Endothelial cell of umbilical vein (primary cell): ENCODE measurements at regions not wholly inside any gene's neighbourhood (a gene's known extent, or its start where the extent isn't known, plus 50 kb on each side); places are given as distances from the start of the nearest gene placed in this dataset.
A peak's percentile ranks its signal among the peaks of the same experiment; 100 is the strongest.

Source experiments
- BruUV-seq: library from RNA; stranded (reverse); fragments of 400-500 nt; replicated peaks from 2 replicates; lab custom pipeline; 2021; lab: Mats Ljungman, UMichigan
- CTCF ChIA-PET: fragments of 300-600, 350-600 bp; sonication (Branson Sonifier 250); formaldehyde crosslinking; loops from one replicate; lab custom pipeline; 2021; ENCODE audit warnings: antibody characterized with exemption, inconsistent platforms; lab: Charles Lee
- POLR2A ChIA-PET: fragments of 300-600, 350-600 bp; sonication (Branson Sonifier 250); formaldehyde crosslinking; loops from one replicate; lab custom pipeline; 2021; ENCODE audit warnings: antibody characterized with exemption, inconsistent platforms; lab: Charles Lee
- DNase-seq: peaks from one replicate; pipeline ENCODE4 v3.0.0-alpha.2; 2011; ENCODE audit warnings: low read depth, low spot score
- FAIRE-seq: peaks from 2 replicates; lab custom pipeline; 2011; peaks lifted over from hg19 to GRCh38; lab: Jason Lieb, UNC
- H2AFZ ChIP-seq: 2 replicates; pipeline ENCODE4 v1.6.0; 2012; ENCODE audit warnings: low read depth, low read length, control low read depth, inconsistent platforms
- H3K27ac ChIP-seq: 2 replicates; pipeline ENCODE4 v1.5.1; 2011; ENCODE audit warnings: low read depth, mild to moderate bottlenecking, control low read depth, low read length, moderate library complexity; ENCODE audit not compliant: insufficient read depth
- H3K27me3 ChIP-seq, 2 experiments: 2 replicates each; pipeline versions ENCODE4 v1.6.0 to v1.6.1; 2011; ENCODE audit warnings: low read length in 2 of 2, mixed read lengths in 1 of 2; ENCODE audit not compliant: control insufficient read depth in 2 of 2, insufficient read depth in 2 of 2
- H3K36me3 ChIP-seq, 2 experiments: 2 replicates in 1 of 2; 3 replicates in 1 of 2; pipeline ENCODE4 v1.5.1; 2011; ENCODE audit warnings: low read length in 2 of 2, mild to moderate bottlenecking in 1 of 2, moderate library complexity in 1 of 2; ENCODE audit not compliant: control insufficient read depth in 2 of 2, insufficient read depth in 2 of 2; ENCODE audit errors: extremely low read depth in 1 of 2
- H3K4me1 ChIP-seq: 3 replicates; pipeline ENCODE4 v1.5.1; 2011; ENCODE audit warnings: mild to moderate bottlenecking, low read length; ENCODE audit not compliant: control insufficient read depth, insufficient read depth; ENCODE audit errors: extremely low read depth
- H3K4me2 ChIP-seq: 2 replicates; pipeline ENCODE4 v1.6.1; 2011; ENCODE audit warnings: low read length, control low read depth, mixed read lengths; ENCODE audit not compliant: insufficient read depth
- H3K4me3 ChIP-seq, 3 experiments: fragments of 200-600 bp in 1 of 3; sonication (generic), shearing (Covaris generic) in 1 of 3; replicated peaks in 1 of 3; 2 replicates each; pipeline ENCODE4 v1.5.1; 2011 to 2016; ENCODE audit warnings: control low read depth in 3 of 3, low read length in 3 of 3, mild to moderate bottlenecking in 2 of 3, inconsistent platforms in 1 of 3, low read depth in 1 of 3, moderate library complexity in 1 of 3; ENCODE audit not compliant: insufficient read depth in 1 of 3
- H3K79me2 ChIP-seq: 2 replicates; pipeline ENCODE4 v1.6.0; 2012; ENCODE audit warnings: low read length, inconsistent platforms; ENCODE audit not compliant: control insufficient read depth, insufficient read depth
- H3K9ac ChIP-seq: replicated peaks from 2 replicates; pipeline ENCODE3; 2011; ENCODE audit warnings: low read length, control low read depth; ENCODE audit not compliant: insufficient read depth; ENCODE audit errors: extremely low read depth
- H3K9me1 ChIP-seq: replicated peaks from 3 replicates; pipeline ENCODE4 v1.6.0; 2011; ENCODE audit warnings: mild to moderate bottlenecking, low read length; ENCODE audit not compliant: control insufficient read depth, insufficient read depth; ENCODE audit errors: extremely low read depth
- H3K9me3 ChIP-seq: replicated peaks from 2 replicates; pipeline ENCODE4 v1.5.1; 2012; ENCODE audit warnings: low read length, inconsistent platforms; ENCODE audit not compliant: control insufficient read depth, insufficient read depth
- H4K20me1 ChIP-seq: replicated peaks from 2 replicates; pipeline ENCODE3; 2011; ENCODE audit warnings: mild to moderate bottlenecking, low read length; ENCODE audit not compliant: control insufficient read depth, insufficient read depth; ENCODE audit errors: extremely low read depth
- FOS ChIP-seq: IDR thresholded peaks from 2 replicates; pipeline ENCODE4 v1.6.1; 2011; ENCODE audit warnings: mild to moderate bottlenecking, low read length, moderate library complexity, borderline replicate concordance; ENCODE audit not compliant: insufficient read depth
- GATA2 ChIP-seq: IDR thresholded peaks from 2 replicates; pipeline ENCODE4 v1.7.0; 2011; ENCODE audit warnings: low read depth, mild to moderate bottlenecking, moderate library complexity, mixed read lengths, low read length; ENCODE audit not compliant: insufficient read length, insufficient read depth
- JUN ChIP-seq: IDR thresholded peaks from 2 replicates; pipeline ENCODE4 v1.6.1; 2011; ENCODE audit warnings: borderline replicate concordance, low read depth; ENCODE audit not compliant: insufficient read length, insufficient read depth
- MYC ChIP-seq: IDR thresholded peaks from one replicate; pipeline ENCODE4 v1.6.1; 2011; ENCODE audit warnings: mild to moderate bottlenecking, low read depth, low read length
- POLR2AphosphoS5 ChIP-seq: IDR thresholded peaks from 2 replicates; pipeline ENCODE4 v1.6.1; 2012; ENCODE audit warnings: low read depth, mild to moderate bottlenecking, control low read depth, low read length, moderate library complexity; ENCODE audit not compliant: insufficient read depth
- dilution Hi-C: fragments of 300-500 bp; cut with MboI; formaldehyde crosslinking; loops from one replicate; pipeline ENCODE4 v1.15.0; 2019; ENCODE audit warnings: low sequenced_read_pairs; ENCODE audit not compliant: extremely low pct_ligation_motif_present
- intact Hi-C: fragments of 100-400 bp; cut with micrococcal nuclease; formaldehyde crosslinking; loops from one replicate; pipeline ENCODE4 v1.10.0; 2022
- TF ChIP-seq, protein P1 (sequence below): IDR thresholded peaks from 2 replicates; pipeline ENCODE4 v1.6.1; 2011; ENCODE audit not compliant: insufficient read depth, insufficient read length

DNA sequence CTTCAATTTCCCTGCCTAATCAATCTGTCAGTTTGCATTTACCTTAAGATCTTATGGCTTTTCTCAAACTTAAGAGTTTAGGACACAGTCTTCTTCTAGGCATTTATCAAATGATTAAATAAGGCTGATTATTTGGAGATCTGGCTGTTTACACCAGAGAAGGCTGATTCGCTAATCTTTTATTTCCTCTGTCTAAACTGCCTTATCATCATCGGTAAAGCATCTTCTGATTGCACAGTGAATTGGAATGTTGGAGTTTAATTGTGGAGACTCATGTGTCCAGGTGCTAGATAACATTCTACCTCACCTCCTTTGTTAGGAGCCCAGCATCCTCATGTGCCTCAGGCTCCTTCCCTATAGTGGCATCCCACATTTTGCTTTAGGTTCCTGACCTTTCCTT, 100.3 kb upstream of the DDIT4L start:
- Histone ChIP-seq H3K9ac (peak overlapping the region; percentile 34), H3K36me3 (no peaks in the 10 kb centered on the region), H3K4me3 (no peak overlapping the region), H3K27ac (peak overlapping the region; percentile 72), H3K79me2 (no peaks in the 10 kb centered on the region), H4K20me1 (no peaks in the 10 kb centered on the region), H3K4me1 (peaks cover 31% of the 10 kb centered on the region), H3K9me1 (no peaks in the 10 kb centered on the region), H2AFZ (peak overlapping the region; percentile 2), H3K9me3 (no peaks in the 10 kb centered on the region), H3K4me2 (peak overlapping the region; percentile 59), H3K27me3 (no peaks in the 10 kb centered on the region)
- dilution Hi-C loops = no loop called here
- POLR2A ChIA-PET = no interaction called here
- intact Hi-C loops = no loop called here
- no peak for FAIRE-seq
- CTCF ChIA-PET = interaction anchor here (1.5 kb wide), 1 partner anchor 9 kb away, joined by 4 read pairs; no protein-coding TSS in a partner anchor
- DNase-seq = no peak
- TF ChIP-seq POLR2AphosphoS5 (no peak), GATA2 (peak; percentile 79), FOS (peak; percentile 54), JUN (no peak)
- TF ChIP-seq, protein P1, sequence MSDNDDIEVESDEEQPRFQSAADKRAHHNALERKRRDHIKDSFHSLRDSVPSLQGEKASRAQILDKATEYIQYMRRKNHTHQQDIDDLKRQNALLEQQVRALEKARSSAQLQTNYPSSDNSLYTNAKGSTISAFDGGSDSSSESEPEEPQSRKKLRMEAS = no peak
- no TSS peak for BruUV-seq

GRCh38 chr4:100289946-100290345, 99.7 kb upstream of the DDIT4L start:
- intact Hi-C loops (loop anchor here (5.0 kb wide), 2 partner anchors 227 to 447 kb away; partner anchors contain the start of gene EMCN), dilution Hi-C loops (no loop called here)
- no peaks in the 10 kb centered on the region for H3K79me2 ChIP-seq
- H3K4me1 ChIP-seq = peaks cover 31% of the 10 kb centered on the region
- DNase-seq = peak; percentile 60
- H4K20me1 ChIP-seq = no peaks in the 10 kb centered on the region
- H2AFZ ChIP-seq = peak overlapping the region; percentile 2
- TF ChIP-seq FOS (peak; percentile 1), JUN (no peak), GATA2 (peak; percentile 50), MYC (no peak)
- peak overlapping the region; percentile 72 for H3K27ac ChIP-seq
- ChIA-PET CTCF (interaction anchor here (1.5 kb wide), 1 partner anchor 10 kb away, joined by 4 read pairs; no protein-coding TSS in a partner anchor), POLR2A (no interaction called here)
- BruUV-seq = TSS peak; percentile 59
- no peaks in the 10 kb centered on the region for H3K27me3 ChIP-seq
- H3K9me3 ChIP-seq = no peaks in the 10 kb centered on the region
- no peaks in the 10 kb centered on the region for H3K9me1 ChIP-seq
- H3K36me3 ChIP-seq = no peaks in the 10 kb centered on the region
- H3K9ac ChIP-seq = peak overlapping the region; percentile 34
- no peak overlapping the region for H3K4me3 ChIP-seq
- FAIRE-seq = no peak
- peak overlapping the region; percentile 59 for H3K4me2 ChIP-seq
